ENCODE measurements at regions not wholly inside any gene's neighbourhood (a gene's known extent, or its start where the extent isn't known, plus 50 kb on each side); places are given as distances from the start of the nearest gene placed in this dataset.

- H4K5ac ChIP-seq (ENCODE audit: insufficient read length, low read depth, low read length), result no peak overlapping the region
- FAIRE-seq, result no peak
- no peak overlapping the region for H3K4me2 ChIP-seq (ENCODE audit: insufficient read depth in 1 of 2, low read depth in 2 of 2, low read length in 2 of 2)
- H3K56ac ChIP-seq (replicated peaks; ENCODE audit: insufficient read length, low read depth, low read length), result no peak overlapping the region
- DNase-seq (ENCODE audit: low read depth in 1 of 2, low spot score in 2 of 2), result no peak
- no peak overlapping the region for H2BK5ac ChIP-seq (ENCODE audit: low read depth, low read length)
- H3K27me3 ChIP-seq (replicated peaks in 1 of 4; ENCODE audit: control insufficient read depth in 3 of 4, extremely low read depth in 1 of 4, insufficient read depth in 3 of 4, low read length in 3 of 4), result no peaks in the 10 kb centered on the region
- H4K91ac ChIP-seq (replicated peaks; ENCODE audit: insufficient read length, low read length), result no peak overlapping the region
- H4K8ac ChIP-seq (ENCODE audit: extremely low read depth, insufficient read depth, low read length), result no peak overlapping the region
- no peak overlapping the region for H3K18ac ChIP-seq (ENCODE audit: extremely low read depth, low read length)
- WGBS, 2 experiments (ENCODE audit: extremely low coverage in 1 of 2, insufficient coverage in 1 of 2, insufficient read length in 1 of 2, insufficient replicate concordance in 2 of 2, low coverage in 1 of 2, low lambda C conversion rate in 2 of 2, missing lambda C conversion rate in 1 of 2), result 85% methylated on average over 1 of the region's 1 CpG; no CpG with 5 or more reads in 1 of the 2 experiments
- H3K14ac ChIP-seq (ENCODE audit: insufficient read length), result no peak overlapping the region
- no peak overlapping the region for H2AFZ ChIP-seq (ENCODE audit: low read length)
- no peak overlapping the region for H2BK12ac ChIP-seq (ENCODE audit: low read depth, low read length)
- peaks cover 14 to 17% of the 10 kb centered on the region in 2 experiments; a peak in 3 of 4 replicates for H3K9me3 ChIP-seq (ENCODE audit: insufficient read depth in 2 of 2, low read depth in 1 of 2, low read length in 1 of 2)
- no peak overlapping the region for H3K4me3 ChIP-seq (ENCODE audit: extremely low read depth in 1 of 4, insufficient read depth in 2 of 4, low read depth in 3 of 4, low read length in 4 of 4)
- H3K79me2 ChIP-seq (ENCODE audit: control insufficient read depth in 1 of 2, insufficient read depth in 2 of 2, low read length in 2 of 2), result no peaks in the 10 kb centered on the region
- H2AK5ac ChIP-seq (ENCODE audit: low read depth, low read length), result no peak overlapping the region
- POLR2A ChIA-PET (ENCODE audit: partially characterized antibody), result no interaction called here
- H4K20me1 ChIP-seq (replicated peaks in 1 of 2; ENCODE audit: control insufficient read depth in 1 of 2, insufficient read depth in 2 of 2, low read length in 2 of 2), result no peaks in the 10 kb centered on the region
- H3K4me1 ChIP-seq (replicated peaks in 1 of 4; ENCODE audit: control insufficient read depth in 3 of 4, insufficient read depth in 4 of 4, low read length in 3 of 4), result no peaks in the 10 kb centered on the region
- no peaks in the 10 kb centered on the region for H3K79me1 ChIP-seq (ENCODE audit: low read depth, low read length)
- no peak overlapping the region for H3K4ac ChIP-seq (replicated peaks; ENCODE audit: insufficient read length, low read depth, low read length)
- H2BK15ac ChIP-seq (ENCODE audit: low read length), result no peak overlapping the region
- H2BK120ac ChIP-seq (replicated peaks; ENCODE audit: low read depth, low read length), result no peak overlapping the region
- H3K9ac ChIP-seq (replicated peaks in 1 of 4; ENCODE audit: extremely low read depth in 1 of 4, low read depth in 3 of 4, low read length in 3 of 4), result no peak overlapping the region
- no peaks in the 10 kb centered on the region for H3K23me2 ChIP-seq (ENCODE audit: low read depth, low read length)
- H3K27ac ChIP-seq (ENCODE audit: low read depth, low read length), result no peak overlapping the region
- no peak overlapping the region for H2BK20ac ChIP-seq (ENCODE audit: low read length)
- CTCF ChIA-PET (ENCODE audit: partially characterized antibody), result interaction anchor here (1.2 kb wide), 1 partner anchor 10 kb away, joined by 4 read pairs; no protein-coding TSS in a partner anchor
- H3K36me3 ChIP-seq (ENCODE audit: control insufficient read depth in 2 of 4, insufficient read depth in 4 of 4, low read length in 3 of 4), result peaks cover 0 to 5% (median 0%) of the 10 kb centered on the region in 4 experiments; a peak in 2 of 8 replicates
- no peak overlapping the region for H3K23ac ChIP-seq (ENCODE audit: insufficient read length)
- TF ChIP-seq ASH2L (IDR thresholded peaks at IDR 0.05; ENCODE audit: low read length), result no peak
- TF ChIP-seq RAD21 (IDR thresholded peaks at IDR 0.05 in 1 of 2, conservative IDR thresholded peaks at IDR 0.05 in 1 of 2; ENCODE audit: low read depth in 2 of 2, low read length in 2 of 2), result no peak
- no peak for TF ChIP-seq SP2 (IDR thresholded peaks at IDR 0.05; ENCODE audit: low read length)
- no peak for TF ChIP-seq CEBPB (IDR thresholded peaks at IDR 0.05; ENCODE audit: low read depth, low read length)
- TF ChIP-seq MAFK (IDR thresholded peaks at IDR 0.05; ENCODE audit: low read depth, low read length), result no peak
- no peak for TF ChIP-seq TCF12 (IDR thresholded peaks at IDR 0.05; ENCODE audit: low read depth, low read length)
- no peak for TF ChIP-seq USF2 (IDR thresholded peaks at IDR 0.05; ENCODE audit: low read length)
- no peak for TF ChIP-seq RBBP5 (IDR thresholded peaks at IDR 0.05; ENCODE audit: borderline replicate concordance, low read depth, low read length)
- no peak for TF ChIP-seq KDM4A (IDR thresholded peaks at IDR 0.05; ENCODE audit: low read depth, low read length, severe bottlenecking)
- no peak for TF ChIP-seq YY1 (IDR thresholded peaks at IDR 0.05; ENCODE audit: low read depth, low read length)
- TF ChIP-seq SRF (IDR thresholded peaks at IDR 0.05; ENCODE audit: low read depth, low read length), result no peak
- no peak for TF ChIP-seq POLR2A (IDR thresholded peaks at IDR 0.05; ENCODE audit: control extremely low read depth in 1 of 2, low read depth in 2 of 2, low read length in 2 of 2)
- TF ChIP-seq TBP (IDR thresholded peaks at IDR 0.05; ENCODE audit: low read depth, low read length), result no peak
- no peak for TF ChIP-seq GABPA (IDR thresholded peaks at IDR 0.05; ENCODE audit: borderline replicate concordance, insufficient read depth, low read length)
- TF ChIP-seq SP1 (IDR thresholded peaks at IDR 0.05; ENCODE audit: low read depth, low read length), result no peak
Observed at GRCh38 chr17:54744750-54745149, 155.9 kb upstream of the TOM1L1 start.
